H1 (cell line): ENCODE measurements at regions not wholly inside any gene's neighbourhood (a gene's known extent, or its start where the extent isn't known, plus 50 kb on each side); places are given as distances from the start of the nearest gene placed in this dataset.

ENCODE experiments used
- CTCF ChIA-PET: fragments of 300-600 bp; sonication (Branson Sonifier 250); formaldehyde crosslinking; loops from one replicate; lab custom pipeline; 2021; ENCODE audit not compliant: partially characterized antibody; lab: Charles Lee
- POLR2A ChIA-PET: fragments of 300-600 bp; sonication (Branson Sonifier 250); formaldehyde crosslinking; loops from one replicate; lab custom pipeline; 2021; ENCODE audit warnings: inconsistent platforms; ENCODE audit not compliant: partially characterized antibody; lab: Charles Lee
- DNase-seq, 2 experiments: peaks; one replicate each; pipeline versions ENCODE4 v3.0.0 to v3.0.0-alpha.2; 2010 to 2022; ENCODE audit warnings: low spot score in 2 of 2, low read depth in 1 of 2, mixed read lengths in 1 of 2
- FAIRE-seq: peaks from 2 replicates; lab custom pipeline; 2011; peaks lifted over from hg19 to GRCh38; lab: Jason Lieb, UNC
- H2AFZ ChIP-seq: 2 replicates; pipeline ENCODE4 v1.8.1; 2012; ENCODE audit warnings: low read length, inconsistent platforms
- H2AK5ac ChIP-seq: 2 replicates; pipeline ENCODE4 v1.6.1; 2013; ENCODE audit warnings: low read depth, low read length
- H2BK120ac ChIP-seq: replicated peaks from 2 replicates; pipeline ENCODE3; 2013; ENCODE audit warnings: low read depth, low read length, inconsistent platforms
- H2BK12ac ChIP-seq: 2 replicates; pipeline ENCODE4 v1.6.1; 2013; ENCODE audit warnings: low read depth, low read length
- H2BK15ac ChIP-seq: 2 replicates; pipeline ENCODE4 v1.6.1; 2013; ENCODE audit warnings: low read length
- H2BK20ac ChIP-seq: 2 replicates; pipeline ENCODE4 v1.6.1; 2013; ENCODE audit warnings: low read length
- H2BK5ac ChIP-seq: 2 replicates; pipeline ENCODE4 v1.6.1; 2013; ENCODE audit warnings: low read depth, low read length
- H3K14ac ChIP-seq: 2 replicates; pipeline ENCODE4 v1.6.1; 2013; ENCODE audit warnings: inconsistent platforms; ENCODE audit not compliant: insufficient read length
- H3K18ac ChIP-seq: 2 replicates; pipeline ENCODE4 v1.6.1; 2013; ENCODE audit warnings: low read length; ENCODE audit errors: extremely low read depth
- H3K23ac ChIP-seq: 2 replicates; pipeline ENCODE4 v1.6.1; 2013; ENCODE audit warnings: inconsistent platforms; ENCODE audit not compliant: insufficient read length
- H3K23me2 ChIP-seq: 2 replicates; pipeline ENCODE4 v1.6.1; 2013; ENCODE audit warnings: low read depth, low read length
- H3K27ac ChIP-seq: 2 replicates; pipeline ENCODE4 v1.6.1; 2011; ENCODE audit warnings: low read depth, low read length, inconsistent platforms
- H3K27me3 ChIP-seq, 4 experiments: replicated peaks in 1 of 4; 1 replicate in 1 of 4; 2 replicates in 3 of 4; pipeline versions ENCODE4 v1.6.1 to v1.8.1; 2011 to 2013; ENCODE audit warnings: low read length in 3 of 4, mild to moderate bottlenecking in 3 of 4, inconsistent platforms in 2 of 4, mixed read lengths in 2 of 4, moderate library complexity in 1 of 4; ENCODE audit not compliant: control insufficient read depth in 3 of 4, insufficient read depth in 3 of 4; ENCODE audit errors: extremely low read depth in 1 of 4
- H3K36me3 ChIP-seq, 4 experiments: 2 replicates each; pipeline versions ENCODE4 v1.6.1 to v1.8.1; 2011 to 2013; ENCODE audit warnings: mild to moderate bottlenecking in 4 of 4, low read length in 3 of 4, moderate library complexity in 2 of 4, control low read depth in 1 of 4, inconsistent platforms in 1 of 4; ENCODE audit not compliant: insufficient read depth in 4 of 4, control insufficient read depth in 2 of 4
- H3K4ac ChIP-seq: replicated peaks from 2 replicates; pipeline ENCODE3; 2013; ENCODE audit warnings: low read length, low read depth, mixed read lengths, inconsistent platforms; ENCODE audit not compliant: insufficient read length
- H3K4me1 ChIP-seq, 4 experiments: replicated peaks in 1 of 4; 1 replicate in 1 of 4; 2 replicates in 3 of 4; pipeline versions ENCODE4 v1.6.1 to v1.8.1; 2011 to 2013; ENCODE audit warnings: low read length in 3 of 4, inconsistent platforms in 2 of 4, mixed read lengths in 1 of 4; ENCODE audit not compliant: insufficient read depth in 4 of 4, control insufficient read depth in 3 of 4
- H3K4me2 ChIP-seq, 2 experiments: 2 replicates each; pipeline versions ENCODE4 v1.6.1 to v1.8.1; 2011 to 2013; ENCODE audit warnings: low read depth in 2 of 2, low read length in 2 of 2, control low read depth in 1 of 2, inconsistent platforms in 1 of 2, mild to moderate bottlenecking in 1 of 2; ENCODE audit not compliant: insufficient read depth in 1 of 2
- H3K4me3 ChIP-seq, 4 experiments: fragments of 200-600, 300-600 bp in 1 of 4; sonication (generic), shearing (Covaris generic), sonication (Bioruptor Twin) in 1 of 4; 2 replicates each; pipeline versions ENCODE4 v1.5.1 to v1.8.1; 2011 to 2016; ENCODE audit warnings: low read length in 4 of 4, low read depth in 3 of 4, control low read depth in 2 of 4, inconsistent platforms in 2 of 4, mild to moderate bottlenecking in 2 of 4, mixed read lengths in 1 of 4, moderate library complexity in 1 of 4; ENCODE audit not compliant: insufficient read depth in 2 of 4; ENCODE audit errors: extremely low read depth in 1 of 4
- H3K56ac ChIP-seq: replicated peaks from 2 replicates; pipeline ENCODE3; 2013; ENCODE audit warnings: low read depth, mild to moderate bottlenecking, mixed read lengths, low read length, inconsistent platforms; ENCODE audit not compliant: insufficient read length
- H3K79me1 ChIP-seq: 2 replicates; pipeline ENCODE4 v1.6.1; 2013; ENCODE audit warnings: low read depth, low read length, control low read depth
- H3K79me2 ChIP-seq, 2 experiments: 2 replicates each; pipeline versions ENCODE4 v1.6.1 to v1.8.1; 2012 to 2013; ENCODE audit warnings: low read length in 2 of 2, mild to moderate bottlenecking in 2 of 2, inconsistent platforms in 1 of 2; ENCODE audit not compliant: insufficient read depth in 2 of 2, control insufficient read depth in 1 of 2
- H3K9ac ChIP-seq, 4 experiments: replicated peaks in 1 of 4; 1 replicate in 1 of 4; 2 replicates in 3 of 4; pipeline versions ENCODE4 v1.6.1 to v1.8.1; 2011 to 2013; ENCODE audit warnings: low read depth in 3 of 4, low read length in 3 of 4, control low read depth in 2 of 4, mild to moderate bottlenecking in 2 of 4, moderate library complexity in 2 of 4, inconsistent platforms in 1 of 4; ENCODE audit errors: extremely low read depth in 1 of 4
- H3K9me3 ChIP-seq, 2 experiments: 2 replicates each; pipeline versions ENCODE4 v1.6.1 to v1.8.1; 2012 to 2013; ENCODE audit warnings: mild to moderate bottlenecking in 2 of 2, moderate library complexity in 2 of 2, control low read depth in 1 of 2, inconsistent platforms in 1 of 2, low read depth in 1 of 2, low read length in 1 of 2, mixed read lengths in 1 of 2; ENCODE audit not compliant: insufficient read depth in 2 of 2
- H4K20me1 ChIP-seq, 2 experiments: replicated peaks in 1 of 2; 2 replicates each; pipeline versions ENCODE3 to v1.8.1; 2011 to 2013; ENCODE audit warnings: inconsistent platforms in 2 of 2, low read length in 2 of 2, mild to moderate bottlenecking in 1 of 2; ENCODE audit not compliant: insufficient read depth in 2 of 2, control insufficient read depth in 1 of 2
- H4K5ac ChIP-seq: 2 replicates; pipeline ENCODE4 v1.6.1; 2013; ENCODE audit warnings: low read length, low read depth, mixed read lengths, inconsistent platforms; ENCODE audit not compliant: insufficient read length
- H4K8ac ChIP-seq: 2 replicates; pipeline ENCODE4 v1.8.0; 2013; ENCODE audit warnings: mild to moderate bottlenecking, moderate library complexity, low read length, inconsistent platforms; ENCODE audit not compliant: insufficient read depth; ENCODE audit errors: extremely low read depth
- H4K91ac ChIP-seq: replicated peaks from 2 replicates; pipeline ENCODE3; 2013; ENCODE audit warnings: low read length, mixed read lengths, inconsistent platforms; ENCODE audit not compliant: insufficient read length
- CTBP2 ChIP-seq: IDR thresholded peaks from 2 replicates; pipeline ENCODE4 v1.7.0; 2011; ENCODE audit warnings: borderline replicate concordance, mild to moderate bottlenecking, moderate library complexity, mixed read lengths, low read length; ENCODE audit not compliant: insufficient read depth, insufficient read length
- EP300 ChIP-seq, 2 experiments: IDR thresholded peaks; 1 replicate in 1 of 2; 2 replicates in 1 of 2; pipeline ENCODE4 v1.6.1; 2011 to 2012; ENCODE audit warnings: low read depth in 2 of 2, low read length in 2 of 2, mild to moderate bottlenecking in 2 of 2, borderline replicate concordance in 1 of 2, inconsistent platforms in 1 of 2, moderate library complexity in 1 of 2
- HDAC6 ChIP-seq: IDR thresholded peaks from one replicate; pipeline ENCODE4 v1.7.1; 2012; ENCODE audit warnings: low read depth, mild to moderate bottlenecking, inconsistent platforms, low read length, moderate library complexity
- KDM4A ChIP-seq: IDR thresholded peaks from one replicate; pipeline ENCODE4 v1.7.1; 2012; ENCODE audit warnings: low read depth, mild to moderate bottlenecking, moderate library complexity, low read length, inconsistent platforms; ENCODE audit not compliant: severe bottlenecking
- SP4 ChIP-seq: IDR thresholded peaks from 2 replicates; pipeline ENCODE4 v1.6.1; 2012; ENCODE audit warnings: low read length, inconsistent platforms
- SRF ChIP-seq: IDR thresholded peaks from 2 replicates; pipeline ENCODE4 v1.6.1; 2011; ENCODE audit warnings: mild to moderate bottlenecking, low read depth, low read length, moderate library complexity
- WGBS, 2 experiments: shearing (Covaris generic) in 1 of 2; methylation state at CpG; one replicate each; pipeline versions ENCODE4 v1.1.6 to v1.1.7; 2013 to 2015; ENCODE audit warnings: low lambda C conversion rate in 2 of 2, mixed read lengths in 2 of 2, inconsistent platforms in 1 of 2, low coverage in 1 of 2, missing lambda C conversion rate in 1 of 2; ENCODE audit not compliant: insufficient replicate concordance in 2 of 2, insufficient coverage in 1 of 2, insufficient read length in 1 of 2; ENCODE audit errors: extremely low coverage in 1 of 2, missing lambda C conversion rate in 1 of 2; 5-methylcytosine and 5-hydroxymethylcytosine counted together

DNA sequence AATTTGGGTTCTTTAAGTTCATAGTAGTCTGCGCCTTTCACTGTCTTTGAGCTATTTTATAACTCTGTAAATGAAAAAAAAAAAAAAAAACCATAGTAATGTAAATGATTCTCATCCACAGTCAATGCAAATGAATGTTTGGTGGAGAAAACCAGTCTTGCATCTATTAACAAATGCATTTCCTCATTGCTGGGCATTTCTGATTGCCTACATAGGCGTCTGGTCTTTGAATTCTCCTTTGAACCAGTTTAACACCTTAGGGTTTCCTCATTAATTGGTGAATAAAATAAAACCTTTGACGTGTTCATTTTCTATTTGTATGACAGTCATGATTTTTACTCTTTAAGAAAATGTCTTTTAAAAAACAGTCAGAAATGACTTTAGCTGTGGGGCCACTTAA lies 114.8 kb downstream of the C12orf75 start:
- H3K4me3 ChIP-seq: no peak overlapping the region
- H3K36me3 ChIP-seq: no peaks in the 10 kb centered on the region
- peaks cover 0 to 8% (median under 1%) of the 10 kb centered on the region in 4 experiments; a peak in 4 of 7 replicates for H3K4me1 ChIP-seq
- H3K27me3 ChIP-seq: no peaks in the 10 kb centered on the region
- no peak overlapping the region for H3K56ac ChIP-seq
- H3K9ac ChIP-seq: no peak overlapping the region
- H3K79me1 ChIP-seq: no peaks in the 10 kb centered on the region
- FAIRE-seq: no peak
- no peak overlapping the region for H2AK5ac ChIP-seq
- H3K18ac ChIP-seq: no peak overlapping the region
- 50% methylated on average over 3 of the region's 3 CpGs; no CpG with 5 or more reads in 1 of the 2 experiments for whole genome bisulfite sequencing, 2 experiments
- H3K27ac ChIP-seq: no peak overlapping the region
- DNase-seq: no peak
- peak overlapping the region in 1 of 2 experiments; percentile 11; a peak in 1 of 4 replicates for H3K4me2 ChIP-seq
- no peak overlapping the region for H3K23ac ChIP-seq
- H2BK120ac ChIP-seq: no peak overlapping the region
- 0 out of 2 replicates have a peak, but pooled peaks cover 2% of the 10 kb centered on the region for H3K23me2 ChIP-seq
- no peak overlapping the region for H2BK12ac ChIP-seq
- H3K79me2 ChIP-seq: no peaks in the 10 kb centered on the region
- H2AFZ ChIP-seq: no peak overlapping the region
- no peaks in the 10 kb centered on the region for H4K20me1 ChIP-seq
- POLR2A ChIA-PET: no interaction called here
- H4K8ac ChIP-seq: no peak overlapping the region
- no peak overlapping the region for H2BK15ac ChIP-seq
- H2BK20ac ChIP-seq: no peak overlapping the region
- TF ChIP-seq CTBP2 (no peak), SP4 (no peak), SRF (no peak), EP300 (IDR thresholded peaks at IDR 0.05; ENCODE audit: borderline replicate concordance in 1 of 2, low read depth in 2 of 2, low read length in 2 of 2) (no peak), HDAC6 (no peak), KDM4A (no peak)
- TF ChIP-seq, all 59 proteins: peak for 0
- Histone ChIP-seq H3K4ac (no peak overlapping the region), H3K14ac (no peak overlapping the region), H4K5ac (no peak overlapping the region), H4K91ac (no peak overlapping the region), H2BK5ac (no peak overlapping the region), H3K9me3 (no peaks in the 10 kb centered on the region; a peak in 1 of 4 replicates)
- CTCF ChIA-PET: interaction anchor here (0.9 to 1.5 kb wide), 3 partner anchors 24 to 60 kb away, joined by 3 to 4 read pairs (median 3); no protein-coding TSS in a partner anchor
